ENCODE measurements at regions not wholly inside any gene's neighbourhood (a gene's known extent, or its start where the extent isn't known, plus 50 kb on each side); places are given as distances from the start of the nearest gene placed in this dataset.

GRCh38 chr14:27389402-27389801 lies 791.6 kb upstream of the NOVA1 start:
- TF ChIP-seq CTCF (IDR thresholded peaks at IDR 0.05; ENCODE audit: insufficient read depth, low read length, poor library complexity, severe bottlenecking) (no peak), EZH2phosphoT487 (conservative IDR thresholded peaks at IDR 0.05; ENCODE audit: low read length) (no peak)

All from SU-DHL-6 (cell line).